ENCODE measurements at regions not wholly inside any gene's neighbourhood (a gene's known extent, or its start where the extent isn't known, plus 50 kb on each side); places are given as distances from the start of the nearest gene placed in this dataset.

DNA sequence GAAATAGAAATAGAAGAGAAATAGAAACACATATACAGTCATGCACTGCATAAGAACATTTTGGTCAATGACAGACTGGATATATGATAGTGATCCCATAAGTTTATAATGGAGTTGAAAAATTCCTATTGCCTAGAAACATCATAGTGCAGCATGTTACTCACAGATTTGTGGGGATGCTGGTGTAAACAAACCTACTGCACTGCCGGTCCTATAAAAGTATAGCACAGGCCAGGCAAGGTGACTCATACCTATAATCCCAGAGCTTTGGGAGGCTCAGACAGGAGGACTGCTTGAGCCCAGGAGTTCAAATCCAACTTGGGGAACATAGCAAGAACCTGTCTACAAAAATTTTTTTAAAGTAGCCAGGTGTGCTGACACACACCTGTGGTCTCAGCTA, 240.6 kb upstream of the MAP3K1 start:
- TF ChIP-seq CTCF (IDR thresholded peaks at IDR 0.05) (no peak), POLR2A (IDR thresholded peaks at IDR 0.05) (no peak)

All from testis (tissue), 2 donors.